PC-9 (cell line): ENCODE measurements at regions not wholly inside any gene's neighbourhood (a gene's known extent, or its start where the extent isn't known, plus 50 kb on each side); places are given as distances from the start of the nearest gene placed in this dataset.

Experiments used
- EZH2 ChIP-seq: fragments of 200-600 bp; sonication (generic); IDR thresholded peaks from 2 replicates; pipeline ENCODE4 v1.8.0; 2017; ENCODE audit warnings: antibody characterized with exemption, low read depth
- TF ChIP-seq, protein P1 (sequence below): fragments of 200-600 bp; sonication (generic); conservative IDR thresholded peaks from 2 replicates; pipeline ENCODE4 v1.6.1; 2017; ENCODE audit warnings: mixed run types, antibody characterized with exemption, mild to moderate bottlenecking, moderate library complexity

DNA sequence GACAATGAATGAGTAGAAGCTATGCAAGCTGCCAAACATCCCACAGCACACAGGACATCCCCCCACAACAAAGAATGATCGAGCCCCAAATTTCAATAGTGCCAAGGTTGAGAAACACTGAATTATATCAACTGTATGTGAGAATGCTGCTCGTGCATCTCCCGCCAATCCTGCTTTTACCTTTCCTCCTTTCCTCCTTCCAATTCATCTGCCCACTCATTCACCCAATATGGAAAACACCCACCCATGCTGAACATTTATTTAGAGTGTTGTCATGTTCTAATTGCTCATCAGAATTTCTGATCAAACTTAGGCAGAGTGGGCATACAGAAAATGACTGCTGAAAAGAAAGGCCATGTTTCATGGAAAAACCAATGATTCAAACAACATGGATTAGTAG is 183.0 kb downstream of the TMEM114 start:
- TF ChIP-seq, protein P1, sequence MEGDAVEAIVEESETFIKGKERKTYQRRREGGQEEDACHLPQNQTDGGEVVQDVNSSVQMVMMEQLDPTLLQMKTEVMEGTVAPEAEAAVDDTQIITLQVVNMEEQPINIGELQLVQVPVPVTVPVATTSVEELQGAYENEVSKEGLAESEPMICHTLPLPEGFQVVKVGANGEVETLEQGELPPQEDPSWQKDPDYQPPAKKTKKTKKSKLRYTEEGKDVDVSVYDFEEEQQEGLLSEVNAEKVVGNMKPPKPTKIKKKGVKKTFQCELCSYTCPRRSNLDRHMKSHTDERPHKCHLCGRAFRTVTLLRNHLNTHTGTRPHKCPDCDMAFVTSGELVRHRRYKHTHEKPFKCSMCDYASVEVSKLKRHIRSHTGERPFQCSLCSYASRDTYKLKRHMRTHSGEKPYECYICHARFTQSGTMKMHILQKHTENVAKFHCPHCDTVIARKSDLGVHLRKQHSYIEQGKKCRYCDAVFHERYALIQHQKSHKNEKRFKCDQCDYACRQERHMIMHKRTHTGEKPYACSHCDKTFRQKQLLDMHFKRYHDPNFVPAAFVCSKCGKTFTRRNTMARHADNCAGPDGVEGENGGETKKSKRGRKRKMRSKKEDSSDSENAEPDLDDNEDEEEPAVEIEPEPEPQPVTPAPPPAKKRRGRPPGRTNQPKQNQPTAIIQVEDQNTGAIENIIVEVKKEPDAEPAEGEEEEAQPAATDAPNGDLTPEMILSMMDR, result no peak
- TF ChIP-seq EZH2, result no peak
